OCI-LY1 (cell line): ENCODE measurements at regions not wholly inside any gene's neighbourhood (a gene's known extent, or its start where the extent isn't known, plus 50 kb on each side); places are given as distances from the start of the nearest gene placed in this dataset.

Source experiments
- CTCF ChIP-seq: fragments of 200-600 bp; sonication (generic), shearing (Covaris generic); IDR thresholded peaks from 2 replicates; pipeline ENCODE4 v1.5.1; 2017; ENCODE audit warnings: mild to moderate bottlenecking, antibody characterized with exemption, low read length, moderate library complexity, mixed read lengths
- EZH2 ChIP-seq: fragments of 200-600 bp; sonication (generic), shearing (Covaris generic); IDR thresholded peaks from 2 replicates; pipeline ENCODE4 v1.8.0; 2017; ENCODE audit warnings: borderline replicate concordance, mixed run types, mild to moderate bottlenecking, antibody characterized with exemption, low read length, moderate library complexity, mixed read lengths

- TF ChIP-seq CTCF (no peak), EZH2 (no peak)
Observed at GRCh38 chr2:19101968-19102367, 256.5 kb downstream of the OSR1 start.
